Caco-2 (cell line): ENCODE measurements at regions not wholly inside any gene's neighbourhood (a gene's known extent, or its start where the extent isn't known, plus 50 kb on each side); places are given as distances from the start of the nearest gene placed in this dataset.
"Not testable (repeated sequence)": the region's sequence is repeated elsewhere in the genome, so short reads cannot be mapped to it uniquely, and the experiment has no call there.

Source experiments
- BruUV-seq: library from RNA; stranded (reverse); fragments of 400-500 nt; replicated peaks from 2 replicates; lab custom pipeline; 2021; lab: Mats Ljungman, UMichigan
- CTCF ChIA-PET: fragments of 300-600 bp; sonication (Branson Sonifier 250); formaldehyde crosslinking; loops from one replicate; lab custom pipeline; 2022; ENCODE audit warnings: antibody characterized with exemption; lab: Charles Lee
- POLR2A ChIA-PET: fragments of 300-600 bp; sonication (Branson Sonifier 250); formaldehyde crosslinking; loops from one replicate; lab custom pipeline; 2022; ENCODE audit warnings: antibody characterized with exemption; lab: Charles Lee
- DNase-seq, 2 experiments: peaks; one replicate each; pipeline versions ENCODE4 v3.0.0 to v3.0.0-alpha.2; 2020 to 2022
- H3K27me3 ChIP-seq: replicated peaks from 2 replicates; pipeline ENCODE4 v1.6.0; 2011; ENCODE audit warnings: low read length; ENCODE audit not compliant: control insufficient read depth, insufficient read depth
- H3K36me3 ChIP-seq: 2 replicates; pipeline ENCODE4 v1.5.1; 2011; ENCODE audit warnings: low read length; ENCODE audit not compliant: control insufficient read depth, insufficient read depth
- H3K4me1 ChIP-seq: fragments of 250-450 bp; sonication (Bioruptor Pico); 2 replicates; pipeline ENCODE4 v1.5.1; 2020; ENCODE audit warnings: mild to moderate bottlenecking
- H3K4me3 ChIP-seq: 2 replicates; pipeline ENCODE4 v1.5.1; 2011; ENCODE audit warnings: low read depth, mild to moderate bottlenecking, control low read depth, low read length
- H3K9me3 ChIP-seq: fragments of 250-450 bp; sonication (Bioruptor Pico); 2 replicates; pipeline ENCODE4 v1.5.1; 2020; ENCODE audit warnings: mild to moderate bottlenecking, moderate library complexity
- H3K27ac Mint-ChIP-seq: one replicate; pipeline ENCODE4 v1.8.0; 2022; ENCODE audit warnings: mixed read lengths; ENCODE audit not compliant: unreplicated experiment
- H3K27me3 Mint-ChIP-seq: one replicate; pipeline ENCODE4 v1.8.0; 2022; ENCODE audit warnings: mixed read lengths; ENCODE audit not compliant: insufficient read depth, unreplicated experiment
- H3K36me3 Mint-ChIP-seq: one replicate; pipeline ENCODE4 v1.8.0; 2022; ENCODE audit warnings: mild to moderate bottlenecking, mixed read lengths; ENCODE audit not compliant: insufficient read depth, unreplicated experiment
- H3K4me1 Mint-ChIP-seq: one replicate; pipeline ENCODE4 v1.8.0; 2022; ENCODE audit warnings: low read depth, mixed read lengths; ENCODE audit not compliant: unreplicated experiment
- H3K4me3 Mint-ChIP-seq: one replicate; pipeline ENCODE4 v1.8.0; 2022; ENCODE audit warnings: mild to moderate bottlenecking, moderate library complexity, mixed read lengths; ENCODE audit not compliant: unreplicated experiment
- H3K9me3 Mint-ChIP-seq: one replicate; pipeline ENCODE4 v1.8.0; 2022; ENCODE audit warnings: mixed read lengths; ENCODE audit not compliant: unreplicated experiment
- intact Hi-C: fragments of 100-400 bp; cut with micrococcal nuclease; formaldehyde crosslinking; loops from one replicate; pipeline ENCODE4 v1.10.0; 2022; ENCODE audit not compliant: unreplicated experiment
- TF ChIP-seq, protein P1 (sequence below), 2 experiments: fragments of 200-600 bp in 1 of 2; IDR thresholded peaks; 1 replicate in 1 of 2; 2 replicates in 1 of 2; pipeline versions ENCODE4 v1.5.1 to v1.8.0; 2011 to 2022; ENCODE audit warnings: antibody characterized with exemption in 1 of 2, control low read depth in 1 of 2, inconsistent platforms in 1 of 2, low read depth in 1 of 2, low read length in 1 of 2, mild to moderate bottlenecking in 1 of 2, moderate library complexity in 1 of 2; ENCODE audit not compliant: insufficient read depth in 1 of 2, severe bottlenecking in 1 of 2, unreplicated experiment in 1 of 2

DNA sequence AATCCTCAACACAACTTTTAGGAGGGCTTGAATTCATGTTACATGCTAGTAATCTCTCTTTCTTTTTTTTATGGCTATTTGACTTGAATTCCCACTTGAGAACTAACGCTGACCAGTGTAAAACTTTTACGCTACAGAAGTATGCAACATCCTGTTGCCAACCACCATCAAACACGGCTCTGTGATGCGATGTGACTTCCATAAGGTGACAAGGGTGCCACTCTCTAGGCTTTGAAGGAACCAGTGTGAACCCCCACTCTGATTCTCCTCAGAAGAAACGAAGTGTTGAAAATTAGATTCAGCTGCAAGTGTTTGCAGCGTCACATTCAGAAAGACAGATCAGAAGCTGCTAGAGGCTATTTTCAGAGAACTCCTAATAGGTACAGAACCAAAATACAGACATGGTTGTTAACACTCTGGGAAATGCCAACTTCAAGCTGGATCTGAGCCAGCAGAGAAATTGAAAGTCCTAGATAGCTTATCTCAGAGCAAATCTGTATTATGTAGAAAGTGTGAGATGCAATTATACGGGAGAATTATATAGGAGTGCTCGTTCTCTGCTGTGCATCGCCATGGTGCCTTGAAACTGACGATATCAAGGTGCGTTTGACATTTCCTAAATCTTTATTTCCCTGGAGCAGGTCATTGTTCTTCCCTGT is 271.2 kb downstream of the LPIN1 start:
- Mint-ChIP-seq H3K36me3 (no peaks in the 10 kb centered on the region), H3K9me3 (peaks cover 17% of the 10 kb centered on the region), H3K4me1 (no peaks in the 10 kb centered on the region), H3K4me3 (no peak overlapping the region), H3K27me3 (peaks cover 9% of the 10 kb centered on the region), H3K27ac (no peak overlapping the region)
- POLR2A ChIA-PET, result no interaction called here
- Histone ChIP-seq H3K4me3 (no peak overlapping the region), H3K4me1 (no peaks in the 10 kb centered on the region), H3K27me3 (no peaks in the 10 kb centered on the region), H3K36me3 (no peaks in the 10 kb centered on the region), H3K9me3 (peaks cover 11% of the 10 kb centered on the region)
- intact Hi-C loops, result no loop called here
- CTCF ChIA-PET, result no interaction called here
- no TSS peak for BruUV-seq
- DNase-seq, result no peak
- TF ChIP-seq, protein P1, sequence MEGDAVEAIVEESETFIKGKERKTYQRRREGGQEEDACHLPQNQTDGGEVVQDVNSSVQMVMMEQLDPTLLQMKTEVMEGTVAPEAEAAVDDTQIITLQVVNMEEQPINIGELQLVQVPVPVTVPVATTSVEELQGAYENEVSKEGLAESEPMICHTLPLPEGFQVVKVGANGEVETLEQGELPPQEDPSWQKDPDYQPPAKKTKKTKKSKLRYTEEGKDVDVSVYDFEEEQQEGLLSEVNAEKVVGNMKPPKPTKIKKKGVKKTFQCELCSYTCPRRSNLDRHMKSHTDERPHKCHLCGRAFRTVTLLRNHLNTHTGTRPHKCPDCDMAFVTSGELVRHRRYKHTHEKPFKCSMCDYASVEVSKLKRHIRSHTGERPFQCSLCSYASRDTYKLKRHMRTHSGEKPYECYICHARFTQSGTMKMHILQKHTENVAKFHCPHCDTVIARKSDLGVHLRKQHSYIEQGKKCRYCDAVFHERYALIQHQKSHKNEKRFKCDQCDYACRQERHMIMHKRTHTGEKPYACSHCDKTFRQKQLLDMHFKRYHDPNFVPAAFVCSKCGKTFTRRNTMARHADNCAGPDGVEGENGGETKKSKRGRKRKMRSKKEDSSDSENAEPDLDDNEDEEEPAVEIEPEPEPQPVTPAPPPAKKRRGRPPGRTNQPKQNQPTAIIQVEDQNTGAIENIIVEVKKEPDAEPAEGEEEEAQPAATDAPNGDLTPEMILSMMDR (IDR thresholded peaks at IDR 0.05; ENCODE audit: insufficient read depth in 1 of 2, low read depth in 1 of 2, low read length in 1 of 2, severe bottlenecking in 1 of 2, unreplicated experiment in 1 of 2), result no peak

DNA sequence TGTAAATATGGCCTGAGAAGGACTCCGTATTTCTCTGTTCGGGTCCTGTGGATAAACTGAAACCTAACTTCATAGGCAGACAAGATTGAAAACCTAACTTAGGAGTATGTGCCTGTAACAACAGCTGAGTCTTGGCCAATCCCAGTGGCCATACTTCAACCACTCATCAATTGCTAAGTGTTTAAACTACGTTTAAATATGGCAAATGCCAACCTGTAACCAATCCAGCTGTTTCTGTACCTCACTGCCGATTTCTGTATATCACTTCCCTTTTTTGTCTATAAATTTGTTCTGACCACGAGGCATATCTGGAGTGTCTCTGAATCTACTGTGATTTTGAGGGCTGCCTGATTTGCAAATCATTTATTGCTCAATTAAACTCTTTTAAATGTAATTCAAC is 272.3 kb downstream of the LPIN1 start:
- DNase-seq, H3K36me3 Mint-ChIP-seq, BruUV-seq, H3K4me1 Mint-ChIP-seq, H3K27me3 ChIP-seq, H3K4me1 ChIP-seq, H3K36me3 ChIP-seq, H3K27ac Mint-ChIP-seq, intact Hi-C loops, H3K4me3 Mint-ChIP-seq, POLR2A ChIA-PET, H3K4me3 ChIP-seq, CTCF ChIA-PET: not testable (repeated sequence)
- Mint-ChIP-seq H3K27me3 (peaks cover 13% of the 10 kb centered on the region), H3K9me3 (peaks cover 21% of the 10 kb centered on the region)
- H3K9me3 ChIP-seq, result peaks cover 11% of the 10 kb centered on the region

GRCh38 chr2:12020833-12021469 is 274.5 kb downstream of the LPIN1 start:
- POLR2A ChIA-PET, result no interaction called here
- Mint-ChIP-seq H3K9me3 (peaks cover 24% of the 10 kb centered on the region), H3K27me3 (peaks cover 10% of the 10 kb centered on the region), H3K4me1 (no peaks in the 10 kb centered on the region), H3K36me3 (no peaks in the 10 kb centered on the region), H3K27ac (no peak overlapping the region), H3K4me3 (no peak overlapping the region)
- Histone ChIP-seq H3K36me3 (no peaks in the 10 kb centered on the region), H3K27me3 (no peaks in the 10 kb centered on the region), H3K4me3 (no peak overlapping the region), H3K9me3 (peaks cover 11% of the 10 kb centered on the region), H3K4me1 (no peaks in the 10 kb centered on the region)
- intact Hi-C loops, result no loop called here
- DNase-seq, result no peak
- TF ChIP-seq, protein P1 (IDR thresholded peaks at IDR 0.05; ENCODE audit: insufficient read depth in 1 of 2, low read depth in 1 of 2, low read length in 1 of 2, severe bottlenecking in 1 of 2, unreplicated experiment in 1 of 2), result no peak
- no TSS peak for BruUV-seq
- CTCF ChIA-PET, result no interaction called here

GRCh38 chr2:12024197-12024907 is 277.9 kb downstream of the LPIN1 start:
- DNase-seq, H3K27ac Mint-ChIP-seq, H3K4me3 ChIP-seq, BruUV-seq, H3K27me3 ChIP-seq, H3K4me1 Mint-ChIP-seq, CTCF ChIA-PET, H3K4me3 Mint-ChIP-seq, POLR2A ChIA-PET, H3K27me3 Mint-ChIP-seq, intact Hi-C loops, H3K36me3 Mint-ChIP-seq, H3K4me1 ChIP-seq, H3K36me3 ChIP-seq: not testable (repeated sequence)
- H3K9me3 ChIP-seq, result peaks cover 11% of the 10 kb centered on the region
- peaks cover 24% of the 10 kb centered on the region for H3K9me3 Mint-ChIP-seq
